GM19463 (cell line): ENCODE measurements at regions not wholly inside any gene's neighbourhood (a gene's known extent, or its start where the extent isn't known, plus 50 kb on each side); places are given as distances from the start of the nearest gene placed in this dataset.
"Not testable (repeated sequence)": the region's sequence is repeated elsewhere in the genome, so short reads cannot be mapped to it uniquely, and the experiment has no call there.

Experiments used
- ATAC-seq: cut with Tn5 transposase; IDR thresholded peaks from one replicate; pipeline ENCODE4 v1.9.1; 2021; ENCODE audit warnings: mild to moderate bottlenecking, moderate library complexity; ENCODE audit not compliant: unreplicated experiment

DNA sequence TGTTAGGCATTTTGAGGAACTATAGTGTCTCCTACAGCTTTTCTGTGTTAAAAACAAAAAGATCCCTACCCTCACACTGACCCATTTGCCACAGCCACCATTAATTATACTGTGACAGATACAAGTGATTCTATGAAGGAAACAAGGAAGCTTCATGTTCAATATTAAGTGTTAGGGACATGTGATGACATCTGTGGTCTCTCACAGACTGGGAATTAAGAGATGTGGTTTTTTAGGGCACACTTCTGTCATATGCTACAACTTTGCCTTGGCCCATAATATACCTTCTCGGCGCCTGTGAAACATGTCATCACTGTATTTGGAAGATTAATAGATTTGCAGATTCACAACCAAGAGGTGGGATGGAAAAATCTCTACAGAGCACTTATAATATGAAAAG lies 102.9 kb upstream of the TCF21 start:
- ATAC-seq: no peak

DNA sequence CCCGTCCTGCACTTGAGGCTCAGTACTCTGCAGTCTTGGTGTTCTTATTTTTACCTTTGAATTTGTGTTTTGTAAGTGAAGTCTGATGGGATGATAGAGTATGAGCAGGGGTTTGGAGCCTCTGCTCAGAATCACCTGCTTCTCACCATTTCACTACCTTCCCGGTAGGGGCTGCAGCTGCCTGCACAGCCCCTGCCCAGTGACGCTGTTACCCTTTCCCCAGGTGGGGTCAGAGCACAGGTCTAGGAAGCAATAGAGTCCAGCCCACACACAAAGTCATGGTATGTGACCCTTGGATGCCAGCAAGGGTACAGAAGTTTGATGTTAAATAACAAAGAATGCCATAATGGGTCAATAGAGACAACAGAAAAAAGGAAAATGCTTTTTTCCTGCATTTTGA lies 101.8 kb upstream of the TCF21 start:
- no peak for ATAC-seq

DNA sequence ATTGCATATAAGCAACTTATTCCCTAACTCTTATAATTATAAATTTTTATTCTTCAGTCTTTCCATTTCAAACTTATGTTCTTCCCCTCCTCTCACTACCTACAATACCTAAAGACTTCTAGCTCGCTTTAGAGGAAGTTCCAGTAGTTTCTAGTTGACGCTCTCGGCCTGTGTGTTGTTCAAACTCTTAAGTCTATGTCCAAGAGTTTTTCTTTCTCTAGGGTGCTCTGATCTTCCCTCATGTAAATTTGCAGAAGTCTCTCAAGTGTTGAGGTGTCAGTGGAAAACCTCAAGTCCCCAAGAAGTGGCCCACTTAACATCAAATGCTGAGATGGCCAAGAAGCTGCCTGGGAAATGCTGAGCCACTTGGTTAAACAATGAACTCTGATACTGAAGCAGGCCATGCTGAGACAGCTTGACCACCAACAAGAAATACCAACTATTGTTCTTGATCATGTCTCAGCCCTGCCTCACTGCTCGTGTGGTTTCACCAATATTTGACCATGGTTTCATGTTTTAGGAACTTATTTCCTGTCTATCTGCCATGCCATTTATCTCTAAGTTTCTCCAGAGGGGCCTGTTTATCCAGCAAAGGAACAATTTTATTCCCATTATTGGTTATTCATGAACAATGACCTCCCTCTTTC lies 100.9 kb upstream of the TCF21 start:
- no peak for ATAC-seq

DNA sequence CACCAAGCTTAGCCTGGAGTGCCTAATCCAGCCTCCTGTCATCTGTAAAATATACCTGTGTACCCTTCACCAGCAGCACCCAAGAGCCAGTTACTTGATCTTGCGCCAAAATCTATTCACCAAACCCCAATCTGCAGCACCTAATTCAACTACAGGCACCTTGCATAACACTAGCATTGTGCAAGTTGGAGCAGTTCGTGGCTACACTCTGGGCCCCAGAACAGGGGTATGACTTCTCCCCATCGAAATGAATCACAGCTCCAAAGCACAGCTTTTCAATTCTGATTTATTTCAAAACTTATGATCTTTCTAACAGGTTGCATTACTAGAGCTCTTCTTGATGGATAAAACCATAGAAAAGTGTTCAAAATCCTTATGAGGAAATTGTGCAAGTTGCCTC lies 100.4 kb upstream of the TCF21 start:
- no peak for ATAC-seq

DNA sequence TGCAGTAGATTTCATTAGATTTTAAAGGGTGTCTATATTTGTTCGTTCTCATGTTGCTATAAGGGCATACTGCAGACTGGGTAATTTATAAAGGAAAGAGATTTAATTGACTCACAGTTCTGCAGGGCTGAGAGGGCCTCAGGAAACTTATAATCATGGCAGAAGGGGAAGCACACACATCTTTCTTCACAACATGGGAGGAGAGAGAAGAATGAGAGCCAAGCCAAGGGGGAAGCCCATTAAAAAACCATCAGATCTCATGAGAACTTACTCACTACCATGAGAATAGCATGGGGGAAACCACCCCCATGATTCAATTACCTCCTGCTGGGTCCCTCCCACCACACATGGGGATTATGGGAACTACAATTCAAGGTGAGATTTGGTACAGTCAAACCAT lies 99.5 kb upstream of the TCF21 start:
- not testable (repeated sequence) for ATAC-seq

DNA sequence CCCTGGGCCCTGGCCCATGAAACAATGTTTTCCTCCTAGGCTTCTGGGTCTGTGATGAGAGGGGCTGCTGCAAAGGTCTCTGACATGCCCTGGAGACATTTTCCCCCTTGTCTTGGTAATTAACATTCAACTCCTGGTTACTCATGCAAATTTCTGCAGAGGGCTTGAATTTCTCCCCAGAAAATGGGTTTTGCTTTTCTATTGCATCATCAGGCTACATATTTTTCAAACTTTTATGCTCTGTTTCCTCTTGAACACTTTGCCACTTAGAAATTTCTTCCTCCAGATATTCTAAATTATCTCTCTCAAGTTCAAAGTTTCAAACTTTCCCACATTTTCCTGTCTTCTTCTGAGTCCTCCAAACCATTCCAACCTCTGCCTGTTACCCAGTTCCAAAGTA lies 98.2 kb upstream of the TCF21 start:
- ATAC-seq: not testable (repeated sequence)

DNA sequence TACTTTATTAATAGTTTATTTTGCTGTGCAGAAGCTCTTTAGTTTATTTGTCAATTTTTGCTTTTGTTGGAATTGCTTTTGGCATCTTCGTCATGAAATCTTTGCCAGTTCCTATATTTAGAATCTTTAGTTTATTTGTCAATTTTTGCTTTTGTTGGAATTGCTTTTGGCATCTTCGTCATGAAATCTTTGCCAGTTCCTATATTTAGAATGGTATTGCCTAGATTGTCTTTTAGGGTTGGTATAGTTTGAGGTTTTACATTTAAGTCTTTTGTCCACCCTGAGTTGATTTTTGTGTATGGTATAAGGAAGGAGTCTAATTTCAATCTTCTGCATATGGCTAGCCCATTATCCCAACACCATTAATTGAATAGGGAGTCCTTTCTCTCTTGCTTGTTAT lies 93.9 kb upstream of the TCF21 start:
- ATAC-seq: not testable (repeated sequence)

DNA sequence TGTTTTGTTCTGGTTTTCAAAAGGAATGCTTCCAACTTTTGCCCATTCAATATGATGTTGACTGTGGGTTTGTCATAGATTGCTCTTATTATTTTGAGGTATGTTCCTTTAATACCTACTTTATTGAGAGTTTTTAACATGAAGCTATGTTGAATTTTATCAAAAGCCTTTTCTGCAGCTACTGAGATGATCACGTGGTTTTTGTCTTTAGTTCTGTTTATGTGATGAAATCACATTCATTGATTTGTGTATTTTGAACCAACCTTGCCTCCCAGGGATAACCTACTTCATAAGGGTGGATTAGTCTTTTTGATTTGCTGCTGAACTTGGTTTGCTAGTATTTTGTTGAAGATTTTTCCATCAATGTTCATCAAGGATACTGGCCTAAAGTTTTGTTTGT lies 92.7 kb upstream of the TCF21 start:
- no peak for ATAC-seq

DNA sequence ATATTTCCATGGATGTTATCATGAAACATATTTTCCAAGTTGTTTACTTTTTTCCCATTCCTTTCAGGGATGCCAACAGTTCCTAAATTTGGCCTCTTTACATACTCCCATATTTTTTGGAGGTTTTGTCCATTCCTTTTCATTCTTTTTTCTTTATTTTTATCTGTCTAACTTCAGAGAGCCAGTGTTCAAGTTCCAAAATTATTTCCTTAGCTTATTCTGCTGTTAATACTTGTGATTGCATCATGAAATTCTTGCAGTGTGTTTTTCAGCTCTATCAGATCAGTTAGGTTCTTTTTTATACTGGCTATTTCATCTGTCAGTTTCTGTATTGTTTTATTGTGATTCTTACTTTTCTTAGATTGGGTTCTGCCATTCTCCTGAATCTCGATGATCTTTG lies 89.9 kb upstream of the TCF21 start:
- no peak for ATAC-seq

DNA sequence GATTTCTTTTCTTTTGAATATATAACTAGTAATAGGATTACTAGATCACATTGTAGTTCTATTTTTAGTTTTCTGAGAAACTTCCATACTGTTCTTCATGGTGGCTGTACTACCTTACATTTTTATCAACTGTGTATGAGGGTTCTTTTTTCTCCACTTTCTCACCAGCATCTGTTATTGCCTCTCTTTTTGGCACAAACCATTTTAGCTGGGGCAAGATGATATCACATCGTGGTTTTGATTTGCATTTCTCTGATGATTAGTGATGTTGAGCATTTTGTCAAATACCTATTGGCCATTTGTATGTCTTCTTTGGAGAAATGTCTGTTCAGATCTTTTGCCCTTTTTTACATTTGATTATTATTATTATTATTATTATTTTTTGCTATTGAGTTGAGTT lies 86.1 kb upstream of the TCF21 start:
- ATAC-seq: no peak

DNA sequence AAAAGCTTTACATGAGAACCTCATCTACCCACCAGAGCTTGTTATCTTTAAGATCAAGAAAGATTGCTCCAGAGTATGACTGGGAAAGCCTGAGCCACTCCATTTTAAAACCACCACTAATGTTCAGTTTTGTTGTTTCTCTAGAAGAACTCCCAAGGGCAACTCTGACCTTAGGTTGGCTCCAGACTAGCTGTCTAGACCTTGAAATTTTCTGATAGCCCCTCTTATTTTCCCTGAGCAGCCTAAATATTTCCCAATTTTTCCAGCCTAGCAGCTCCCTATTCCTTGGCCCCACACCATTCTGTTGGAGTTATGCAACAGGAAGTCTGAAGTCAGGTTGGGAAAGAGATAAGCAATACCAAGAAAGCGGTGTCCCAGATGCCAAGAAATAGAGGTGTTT lies 84.6 kb upstream of the TCF21 start:
- no peak for ATAC-seq

DNA sequence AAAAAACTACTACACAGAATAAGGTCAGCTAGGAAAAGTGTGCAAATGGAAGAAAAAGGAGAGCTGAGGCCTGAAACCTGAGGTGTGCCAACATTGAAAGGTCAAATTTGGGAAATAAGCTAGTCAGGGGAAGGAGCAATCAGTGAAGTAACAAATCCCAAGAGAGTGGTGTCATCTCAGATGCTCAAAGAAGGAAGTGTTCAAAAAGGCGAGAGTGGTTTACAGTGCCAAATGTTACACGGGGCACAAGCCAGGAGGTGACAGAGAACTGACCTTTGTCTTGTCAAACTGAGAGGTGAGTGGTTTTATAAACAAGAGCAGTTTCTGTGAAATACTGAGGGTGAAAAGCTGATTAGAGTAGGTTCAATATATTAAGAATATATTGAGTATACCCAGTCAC lies 83.0 kb upstream of the TCF21 start:
- no peak for ATAC-seq

DNA sequence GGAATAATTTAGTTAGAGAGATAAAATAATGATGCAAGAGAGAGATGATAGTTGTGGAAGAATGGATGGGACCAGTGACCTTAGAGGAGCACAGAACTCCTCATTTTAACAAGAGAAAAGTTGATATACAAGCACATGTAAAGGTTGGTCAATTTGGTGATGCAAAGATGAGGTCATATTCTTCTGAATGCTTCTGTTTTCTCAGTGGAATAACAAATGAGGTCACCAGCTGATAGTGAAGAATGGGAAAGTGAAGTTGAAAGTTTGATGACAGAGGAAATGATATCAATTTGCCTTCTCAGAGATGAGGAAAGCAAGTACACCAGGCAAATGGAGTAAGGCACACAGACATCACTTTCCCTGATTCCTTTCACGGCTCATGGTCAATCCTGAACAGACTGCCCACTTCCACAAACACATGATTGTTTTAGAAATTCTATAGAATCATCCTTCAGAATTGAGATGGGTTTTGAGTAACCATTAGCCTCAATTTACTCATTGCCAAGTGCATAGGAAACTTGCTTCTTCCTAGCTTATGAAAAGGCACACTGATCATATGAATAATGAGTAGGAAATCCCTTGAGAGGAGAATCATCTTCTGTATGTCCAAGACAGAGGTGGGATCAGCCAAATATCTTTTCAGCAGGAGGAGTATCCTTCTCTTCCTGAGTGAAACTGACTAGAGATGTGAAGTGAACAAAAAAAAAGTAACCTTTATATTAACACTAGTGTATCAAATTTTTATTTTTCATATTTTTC lies 82.4 kb upstream of the TCF21 start:
- no peak for ATAC-seq

DNA sequence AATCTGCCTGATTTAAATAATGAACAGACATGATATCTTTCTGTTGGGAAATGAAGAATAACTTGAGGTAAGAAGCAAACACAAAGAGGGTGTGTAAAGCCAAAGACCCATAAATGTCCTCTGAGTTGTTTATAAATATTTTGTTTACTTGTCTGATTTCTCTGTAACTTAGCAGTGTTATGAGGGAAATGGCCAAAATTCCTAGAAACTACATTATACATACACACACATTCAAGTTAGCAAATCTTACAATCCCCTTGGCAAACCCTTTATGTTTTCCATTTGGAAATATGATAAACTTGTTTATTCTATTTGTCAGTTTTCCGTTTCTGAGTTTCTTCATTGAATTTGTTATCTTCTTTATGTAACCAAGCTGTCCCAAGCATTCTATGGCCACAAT lies 81.4 kb upstream of the TCF21 start:
- no peak for ATAC-seq

DNA sequence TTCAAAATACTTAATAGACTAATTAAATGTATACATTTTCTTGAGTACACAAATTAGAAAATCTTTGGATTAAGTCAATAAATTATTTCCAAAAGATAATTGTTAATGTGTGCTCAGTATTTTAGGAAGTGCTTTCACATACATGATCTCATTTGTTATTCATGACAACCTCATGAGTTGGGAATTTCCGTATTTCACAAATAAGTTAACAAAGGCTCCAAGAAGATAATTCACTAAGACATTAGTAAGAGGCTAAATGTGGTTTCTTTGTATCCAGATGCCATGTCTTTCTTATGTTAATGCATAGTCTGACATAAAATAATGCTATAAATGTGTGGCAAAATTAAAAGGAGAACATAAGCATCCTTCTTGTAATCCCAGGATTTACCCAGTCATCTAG lies 79.5 kb upstream of the TCF21 start:
- no peak for ATAC-seq

DNA sequence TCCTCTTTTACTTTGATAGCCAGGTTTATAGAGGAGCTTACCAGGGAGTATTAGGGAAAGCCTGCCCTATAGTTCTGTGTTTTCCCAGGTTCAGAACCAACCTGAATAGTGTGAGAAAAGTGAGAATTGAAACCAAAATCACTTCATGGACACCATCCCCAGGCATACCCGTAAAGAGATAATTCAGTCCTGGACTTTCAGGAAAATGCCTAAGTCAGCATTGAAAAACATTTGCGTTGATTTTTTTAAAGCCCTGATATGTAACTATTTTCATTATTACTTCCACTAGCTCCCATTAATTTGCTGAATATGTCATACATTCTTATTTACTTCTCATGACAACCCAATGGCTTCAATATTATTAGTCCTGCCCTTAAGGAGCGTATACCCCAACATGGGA lies 77.4 kb upstream of the TCF21 start:
- ATAC-seq: no peak

DNA sequence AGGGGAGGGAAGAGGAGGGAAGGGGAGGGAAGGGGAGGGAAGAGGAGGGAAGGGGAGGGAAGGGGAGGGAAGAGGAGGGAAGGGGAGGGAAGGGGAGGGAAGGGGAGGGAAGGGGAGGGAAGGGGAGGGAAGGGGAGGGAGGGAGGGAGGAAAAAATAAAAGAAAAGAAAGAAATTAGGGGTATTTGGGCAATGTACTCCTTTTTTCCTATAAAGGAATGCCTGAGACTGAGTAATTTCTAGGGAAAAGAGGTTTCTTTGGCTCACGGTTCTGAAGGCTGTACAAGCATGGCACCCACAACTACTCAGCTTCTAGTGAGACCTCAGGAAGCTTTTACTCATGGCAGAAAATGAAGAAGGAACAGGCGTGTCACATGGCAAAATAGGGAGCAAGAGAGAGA lies 76.5 kb upstream of the TCF21 start:
- not testable (repeated sequence) for ATAC-seq

DNA sequence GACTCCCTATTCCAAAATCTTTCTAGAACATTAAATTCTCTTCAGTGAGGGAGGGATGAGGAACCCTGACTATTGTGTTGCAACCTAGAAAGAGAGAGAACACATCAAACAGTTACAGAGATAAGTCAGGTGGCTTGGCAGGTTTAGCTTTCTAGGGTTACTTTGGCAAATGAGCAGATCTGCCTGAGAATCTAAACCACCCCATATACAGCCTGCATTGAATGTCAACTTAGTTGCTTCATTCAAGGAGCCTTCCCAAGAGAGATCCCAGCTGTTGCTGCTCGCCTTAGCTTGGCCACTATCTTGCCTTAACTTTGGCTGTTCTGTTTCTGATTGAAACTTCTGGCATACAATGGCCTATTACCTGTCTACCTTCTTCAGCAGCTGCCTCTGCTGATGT lies 74.7 kb upstream of the TCF21 start:
- ATAC-seq: no peak

DNA sequence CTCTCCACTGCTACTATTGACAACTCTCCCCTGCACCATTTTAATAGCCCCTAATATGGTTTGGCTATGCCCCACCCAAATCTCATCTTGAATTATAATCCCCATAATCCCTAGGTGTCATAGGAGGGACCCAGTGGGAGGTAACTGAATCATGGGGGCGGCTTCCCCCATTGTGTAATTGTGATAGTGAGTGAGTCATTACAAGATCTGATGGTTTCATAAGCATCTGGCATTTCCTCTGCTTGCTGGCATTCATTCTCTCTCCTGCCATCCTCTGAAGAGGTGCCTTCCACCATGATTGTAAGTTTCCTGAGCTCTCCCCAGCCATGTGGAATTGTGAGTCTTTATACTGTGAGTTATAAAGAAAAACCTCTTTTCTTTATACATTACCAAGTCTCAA lies 74.1 kb upstream of the TCF21 start:
- ATAC-seq: no peak

DNA sequence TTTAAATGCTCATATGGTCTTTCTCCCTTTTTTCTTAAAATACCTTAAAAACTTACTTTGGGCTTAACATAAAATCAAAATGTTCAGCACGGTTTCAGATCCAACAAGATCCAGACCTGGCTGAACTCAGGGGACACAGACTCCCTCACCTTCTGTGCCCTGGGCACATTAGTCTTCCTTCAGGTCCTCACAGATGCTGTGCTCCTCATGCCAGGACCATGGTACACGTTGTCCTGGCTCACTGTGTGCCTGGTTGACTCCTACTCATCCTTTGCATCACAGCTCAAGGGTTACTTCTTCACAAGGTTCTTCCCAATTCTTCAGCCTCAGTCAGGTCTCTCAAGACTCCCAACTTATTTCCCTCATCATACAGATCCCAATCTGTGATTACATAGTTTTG lies 73.6 kb upstream of the TCF21 start:
- ATAC-seq: no peak

DNA sequence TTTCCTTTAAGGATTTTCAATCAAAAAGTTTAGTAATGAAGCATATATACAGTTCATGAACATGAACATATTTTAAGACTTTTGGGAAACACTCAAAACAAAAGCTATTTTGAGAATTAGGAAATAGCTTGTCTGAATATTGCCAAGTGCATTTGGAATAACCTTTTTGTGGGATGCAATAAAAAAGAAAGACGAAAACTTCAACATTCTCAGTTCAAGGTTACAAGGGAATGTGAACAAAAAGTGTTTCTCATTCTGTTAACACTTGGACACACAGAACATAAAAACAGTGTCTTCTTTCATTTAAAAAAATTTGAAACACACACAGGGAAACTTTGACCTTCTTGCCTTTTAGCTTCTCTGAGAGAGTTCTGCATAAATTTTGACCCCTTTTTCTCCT lies 72.7 kb upstream of the TCF21 start:
- no peak for ATAC-seq

DNA sequence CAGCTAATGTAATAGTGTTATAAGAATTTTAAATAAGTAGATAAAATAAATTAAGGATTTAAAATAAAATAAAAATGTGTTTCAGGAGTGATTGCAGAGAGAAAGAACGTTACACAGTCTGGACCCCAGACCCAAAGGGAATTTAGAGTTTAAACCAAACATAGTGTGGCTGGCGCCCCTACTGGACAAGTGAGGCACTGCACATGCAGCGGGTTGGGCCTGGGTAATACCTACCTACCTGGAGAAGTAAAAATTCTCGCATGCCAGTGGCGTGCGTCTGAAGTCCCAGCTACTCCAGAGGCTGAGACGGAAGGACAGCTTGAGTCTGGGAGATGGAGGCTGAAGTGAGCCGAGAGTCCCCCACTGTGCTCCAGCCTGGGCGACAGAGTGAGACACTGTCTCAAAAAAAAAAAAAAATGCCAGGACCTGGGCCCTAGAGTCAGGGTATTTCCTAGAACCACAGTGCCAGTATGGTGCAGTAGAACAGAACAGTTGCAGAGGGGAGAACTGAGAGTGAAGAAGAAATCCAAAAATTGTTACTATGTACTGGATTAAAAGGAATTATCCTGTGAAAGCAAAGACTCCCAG lies 71.4 kb upstream of the TCF21 start:
- peak; percentile 67 for ATAC-seq

DNA sequence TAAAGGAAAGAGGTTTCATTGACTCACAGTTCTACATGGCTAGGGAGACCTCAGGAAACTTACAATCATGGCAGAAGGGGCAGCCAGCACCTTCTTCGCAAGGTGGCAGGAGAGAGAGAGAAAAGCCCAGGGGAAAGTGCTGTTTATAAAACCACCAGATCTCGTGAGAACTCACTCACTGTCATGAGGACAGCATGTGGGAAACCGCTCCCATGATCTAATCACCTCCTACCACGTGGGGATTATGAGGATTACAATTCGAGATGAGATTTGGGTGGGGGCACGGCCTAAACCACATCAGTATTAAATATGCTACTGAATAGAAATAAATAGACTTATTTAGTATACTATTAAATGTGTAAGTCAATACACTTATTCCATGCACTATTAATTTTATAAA lies 70.6 kb upstream of the TCF21 start:
- no peak for ATAC-seq
